Lower lobe of right lung (tissue), 2 donors: ENCODE measurements at regions not wholly inside any gene's neighbourhood (a gene's known extent, or its start where the extent isn't known, plus 50 kb on each side); places are given as distances from the start of the nearest gene placed in this dataset.

Source experiments
- ATAC-seq, 2 donors: fragments of 200-7000 bp; cut with Tn5 transposase; one replicate each; pipeline ENCODE4 v1.9.1; 2020 to 2022; ENCODE audit warnings: mild to moderate bottlenecking in 2 of 2, moderate library complexity in 2 of 2
- DNase-seq: peaks from one replicate; pipeline ENCODE4 v3.0.0-alpha.2; 2020
- H3K27ac ChIP-seq: fragments of 200-600 bp; one replicate; pipeline ENCODE4 v1.8.0; 2022
- H3K27me3 ChIP-seq: fragments of 200-600 bp; one replicate; pipeline ENCODE4 v1.8.0; 2022; ENCODE audit warnings: low read depth
- H3K36me3 ChIP-seq: fragments of 200-600 bp; one replicate; pipeline ENCODE4 v1.8.0; 2022; ENCODE audit warnings: mild to moderate bottlenecking
- H3K4me1 ChIP-seq: fragments of 200-600 bp; one replicate; pipeline ENCODE4 v1.8.0; 2022
- H3K4me3 ChIP-seq: fragments of 200-600 bp; one replicate; pipeline ENCODE4 v1.8.0; 2022; ENCODE audit warnings: mild to moderate bottlenecking
- H3K9me3 ChIP-seq: fragments of 200-600 bp; one replicate; pipeline ENCODE4 v1.8.0; 2022
- CTCF ChIP-seq: fragments of 200-600 bp; IDR thresholded peaks from one replicate; pipeline ENCODE4 v1.8.0; 2022; ENCODE audit warnings: antibody characterized with exemption, mild to moderate bottlenecking
- intact Hi-C: fragments of 100-400 bp; cut with DNase I; formaldehyde crosslinking; loops from one replicate; pipeline ENCODE4 v1.11.0; 2022
- donor health status: DM: no; HTN: yes; CAD: no; lungs with severe emphysema.

DNA sequence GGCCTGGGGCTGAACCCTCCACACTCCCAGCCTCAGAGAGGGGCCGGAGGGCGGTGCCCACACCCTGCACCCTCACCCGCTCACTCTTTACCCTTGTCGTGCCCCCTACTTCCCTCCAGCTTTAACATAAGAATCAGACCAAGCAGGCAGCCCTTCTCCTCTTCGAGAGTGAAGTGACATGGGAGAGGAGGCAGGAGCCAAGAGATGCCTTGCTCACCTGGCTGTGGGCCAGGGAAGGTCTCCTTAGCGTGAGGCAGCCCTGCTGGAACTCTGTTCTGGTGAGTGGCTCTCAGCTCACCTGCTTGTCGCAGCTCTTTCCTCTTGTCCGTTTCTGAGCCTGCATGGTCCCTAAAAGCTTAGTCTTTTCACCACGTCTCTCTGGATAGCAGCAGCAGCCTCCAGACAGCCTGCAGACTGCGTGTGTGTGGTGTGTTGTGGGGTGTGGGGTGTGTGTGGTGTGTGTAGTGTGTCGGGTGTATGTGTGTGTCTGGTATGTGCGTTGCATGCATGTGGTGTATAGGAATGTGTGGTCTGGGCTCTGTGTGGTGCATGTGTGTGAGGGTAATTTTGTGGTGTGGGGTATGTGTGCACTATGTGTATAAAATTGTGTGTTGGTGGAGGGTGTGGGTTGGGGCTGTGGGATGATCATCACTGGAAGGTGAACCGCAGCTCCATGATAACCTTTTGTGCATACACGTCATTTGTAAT lies 86.7 kb downstream of the CCDC185 start:
- H3K4me3 ChIP-seq, result no peak overlapping the region
- DNase-seq, result peak; percentile 58
- peaks cover 7% of the 10 kb centered on the region for H3K27me3 ChIP-seq
- no peak overlapping the region for H3K27ac ChIP-seq
- no peaks in the 10 kb centered on the region for H3K36me3 ChIP-seq
- H3K4me1 ChIP-seq, result peaks cover 4% of the 10 kb centered on the region
- ATAC-seq, result peak; percentile 41 to 49
- H3K9me3 ChIP-seq, result no peaks in the 10 kb centered on the region
- TF ChIP-seq CTCF, result no peak
- intact Hi-C loops, result no loop called here

GRCh38 chr1:223482132-223482531 lies 88.9 kb downstream of the CCDC185 start:
- DNase-seq (no peak), ATAC-seq (no peak)
- Histone ChIP-seq H3K27me3 (peaks cover 7% of the 10 kb centered on the region), H3K4me1 (peaks cover 4% of the 10 kb centered on the region), H3K9me3 (no peaks in the 10 kb centered on the region), H3K4me3 (no peak overlapping the region), H3K27ac (no peak overlapping the region), H3K36me3 (no peaks in the 10 kb centered on the region)
- no peak for TF ChIP-seq CTCF
- intact Hi-C loops, result no loop called here

DNA sequence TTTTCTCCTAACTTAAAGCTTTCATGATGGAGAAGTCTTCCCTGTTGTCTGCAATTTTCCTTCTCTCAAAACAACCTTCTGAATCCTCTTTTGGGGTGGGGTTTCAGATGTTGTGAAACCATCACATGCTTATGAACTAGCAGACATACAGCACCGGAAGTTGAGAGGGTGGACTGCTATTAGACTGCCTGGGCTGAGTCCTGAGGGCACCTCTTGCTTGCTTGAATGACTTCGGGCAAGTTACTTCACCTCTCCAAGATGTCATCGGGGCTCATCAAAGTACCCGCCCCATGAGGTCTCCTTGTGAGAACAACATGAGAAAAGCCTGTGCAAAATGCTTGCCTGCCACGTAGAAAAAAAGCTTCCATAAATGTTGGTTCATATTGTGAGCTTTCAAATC lies 89.6 kb downstream of the CCDC185 start:
- Histone ChIP-seq H3K4me3 (no peak overlapping the region), H3K27me3 (peaks cover 7% of the 10 kb centered on the region), H3K9me3 (no peaks in the 10 kb centered on the region), H3K36me3 (no peaks in the 10 kb centered on the region), H3K27ac (no peak overlapping the region), H3K4me1 (peaks cover 4% of the 10 kb centered on the region)
- intact Hi-C loops, result no loop called here
- no peak for ATAC-seq
- DNase-seq, result no peak
- TF ChIP-seq CTCF, result no peak

DNA sequence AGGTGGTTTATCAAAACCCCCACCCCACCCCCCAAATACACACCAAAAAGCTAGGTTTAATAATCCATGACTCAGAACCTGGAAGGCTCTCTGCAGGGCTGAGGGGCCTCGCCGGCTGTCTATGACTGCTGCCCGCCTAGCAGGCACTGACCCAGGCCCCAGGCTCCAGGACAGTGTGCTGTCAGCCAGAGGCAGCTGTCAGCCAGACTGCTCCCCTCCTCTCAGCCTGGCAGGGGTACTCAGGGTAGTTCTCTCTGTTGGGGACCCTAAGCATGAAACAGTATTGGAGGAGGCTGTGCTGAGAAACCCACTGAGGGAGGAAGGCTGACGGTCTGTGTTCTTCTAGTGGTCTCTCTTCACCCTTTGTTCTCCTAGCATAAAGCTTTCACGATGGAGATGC lies 90.3 kb downstream of the CCDC185 start:
- H3K4me3 ChIP-seq, result no peak overlapping the region
- H3K36me3 ChIP-seq, result no peaks in the 10 kb centered on the region
- TF ChIP-seq CTCF, result no peak
- no peak for DNase-seq
- H3K27me3 ChIP-seq, result peaks cover 11% of the 10 kb centered on the region
- H3K9me3 ChIP-seq, result no peaks in the 10 kb centered on the region
- intact Hi-C loops, result no loop called here
- peaks cover 4% of the 10 kb centered on the region for H3K4me1 ChIP-seq
- H3K27ac ChIP-seq, result no peak overlapping the region
- no peak for ATAC-seq

GRCh38 chr1:223486366-223486765 lies 93.2 kb downstream of the CCDC185 start:
- ATAC-seq (no peak), DNase-seq (no peak)
- peaks cover 4% of the 10 kb centered on the region for H3K27me3 ChIP-seq
- no peak overlapping the region for H3K4me3 ChIP-seq
- H3K9me3 ChIP-seq, result no peaks in the 10 kb centered on the region
- TF ChIP-seq CTCF, result no peak
- intact Hi-C loops, result no loop called here
- no peak overlapping the region for H3K27ac ChIP-seq
- no peaks in the 10 kb centered on the region for H3K36me3 ChIP-seq
- no peaks in the 10 kb centered on the region for H3K4me1 ChIP-seq
